Ascending aorta (tissue), 2 donors: ENCODE measurements at regions not wholly inside any gene's neighbourhood (a gene's known extent, or its start where the extent isn't known, plus 50 kb on each side); places are given as distances from the start of the nearest gene placed in this dataset.

ENCODE experiments used
- DNase-seq, 2 donors: peaks; one replicate each; pipeline ENCODE4 v3.0.0-alpha.2; 2019; ENCODE audit warnings: low spot score in 2 of 2
- H3K27ac ChIP-seq, 2 donors: fragments of 200-600 bp; sonication (generic); one replicate each; pipeline ENCODE4 v1.5.1; 2016 to 2017; ENCODE audit warnings: mild to moderate bottlenecking in 1 of 2
- H3K27me3 ChIP-seq: fragments of 200-600 bp; sonication (generic); one replicate; pipeline ENCODE4 v1.5.1; 2017
- H3K36me3 ChIP-seq, 2 donors: fragments of 200-600 bp; sonication (generic); one replicate each; pipeline ENCODE4 v1.5.1; 2016
- H3K4me1 ChIP-seq, 2 donors: fragments of 200-600 bp; sonication (generic); one replicate each; pipeline ENCODE4 v1.5.1; 2016 to 2017; ENCODE audit warnings: mild to moderate bottlenecking in 1 of 2
- H3K4me3 ChIP-seq, 2 donors: fragments of 200-600 bp; sonication (generic); one replicate each; pipeline ENCODE4 v1.5.1; 2016 to 2017; ENCODE audit warnings: mild to moderate bottlenecking in 1 of 2
- H3K9me3 ChIP-seq, 2 donors: fragments of 200-600 bp; sonication (generic); one replicate each; pipeline ENCODE4 v1.5.1; 2016
- CTCF ChIP-seq, 3 experiments: fragments of 200-600 bp in 2 of 3; fragments of 450-650 bp in 1 of 3; sonication (generic) in 2 of 3; IDR thresholded peaks; one replicate each; pipeline ENCODE4 v1.5.1; 2016 to 2019; ENCODE audit warnings: antibody characterized with exemption in 3 of 3, mild to moderate bottlenecking in 1 of 3, moderate library complexity in 1 of 3
- intact Hi-C: fragments of 100-400 bp; cut with DNase I; formaldehyde crosslinking; loops from one replicate; pipeline ENCODE4 v1.15.1; 2023

GRCh38 chr5:15376088-15376487 is 123.9 kb upstream of the FBXL7 start:
- no peak for TF ChIP-seq CTCF (IDR thresholded peaks at IDR 0.05)
- intact Hi-C loops, result no loop called here
- no peaks in the 10 kb centered on the region for H3K4me1 ChIP-seq
- no peaks in the 10 kb centered on the region for H3K36me3 ChIP-seq
- no peak overlapping the region for H3K4me3 ChIP-seq
- H3K27me3 ChIP-seq, result no peaks in the 10 kb centered on the region
- no peak overlapping the region for H3K27ac ChIP-seq
- no peak for DNase-seq
- no peaks in the 10 kb centered on the region for H3K9me3 ChIP-seq

GRCh38 chr5:15375559-15375958 is 124.4 kb upstream of the FBXL7 start:
- H3K9me3 ChIP-seq, result no peaks in the 10 kb centered on the region
- H3K4me1 ChIP-seq, result no peaks in the 10 kb centered on the region
- H3K36me3 ChIP-seq, result no peaks in the 10 kb centered on the region
- no peak overlapping the region for H3K27ac ChIP-seq
- H3K4me3 ChIP-seq, result no peak overlapping the region
- no peaks in the 10 kb centered on the region for H3K27me3 ChIP-seq
- no peak for TF ChIP-seq CTCF (IDR thresholded peaks at IDR 0.05)
- DNase-seq, result no peak
- intact Hi-C loops, result no loop called here

GRCh38 chr5:15374886-15375285 is 125.1 kb upstream of the FBXL7 start:
- Histone ChIP-seq H3K36me3 (no peaks in the 10 kb centered on the region), H3K27me3 (no peaks in the 10 kb centered on the region), H3K4me1 (no peaks in the 10 kb centered on the region), H3K4me3 (no peak overlapping the region), H3K27ac (no peak overlapping the region), H3K9me3 (no peaks in the 10 kb centered on the region)
- intact Hi-C loops, result no loop called here
- no peak for TF ChIP-seq CTCF (IDR thresholded peaks at IDR 0.05)
- no peak for DNase-seq

GRCh38 chr5:15373151-15373550 is 126.8 kb upstream of the FBXL7 start:
- Histone ChIP-seq H3K36me3 (no peaks in the 10 kb centered on the region), H3K27ac (no peak overlapping the region), H3K27me3 (no peaks in the 10 kb centered on the region), H3K4me3 (no peak overlapping the region), H3K9me3 (no peaks in the 10 kb centered on the region), H3K4me1 (no peaks in the 10 kb centered on the region)
- DNase-seq, result no peak
- no peak for TF ChIP-seq CTCF (IDR thresholded peaks at IDR 0.05)
- intact Hi-C loops, result no loop called here

- intact Hi-C loops, result no loop called here
- no peak overlapping the region for H3K27ac ChIP-seq
- H3K27me3 ChIP-seq, result no peaks in the 10 kb centered on the region
- H3K36me3 ChIP-seq, result no peaks in the 10 kb centered on the region
- peaks cover 0 to 4% of the 10 kb centered on the region in 2 donors for H3K4me1 ChIP-seq
- TF ChIP-seq CTCF (IDR thresholded peaks at IDR 0.05), result no peak
- H3K4me3 ChIP-seq, result no peak overlapping the region
- H3K9me3 ChIP-seq, result no peaks in the 10 kb centered on the region
- DNase-seq, result no peak
These were observed 128.8 kb upstream of the FBXL7 start for GRCh38 chr5:15371184-15371583.

- DNase-seq, result no peak
- no peak overlapping the region for H3K27ac ChIP-seq
- no peaks in the 10 kb centered on the region for H3K9me3 ChIP-seq
- H3K4me3 ChIP-seq, result no peak overlapping the region
- intact Hi-C loops, result no loop called here
- no peak for TF ChIP-seq CTCF (IDR thresholded peaks at IDR 0.05)
- H3K27me3 ChIP-seq, result no peaks in the 10 kb centered on the region
- no peaks in the 10 kb centered on the region for H3K36me3 ChIP-seq
- H3K4me1 ChIP-seq, result peaks cover 0 to 4% of the 10 kb centered on the region in 2 donors
These were observed 131.1 kb upstream of the FBXL7 start for GRCh38 chr5:15368835-15369234.
